CD14-positive monocyte (primary cell): ENCODE measurements at regions not wholly inside any gene's neighbourhood (a gene's known extent, or its start where the extent isn't known, plus 50 kb on each side); places are given as distances from the start of the nearest gene placed in this dataset.

Experiments
- DNase-seq, 3 donors: peaks; one replicate each; pipeline ENCODE4 v3.0.0-alpha.2; 2011 to 2022
- H2AFZ ChIP-seq: 2 replicates; pipeline ENCODE4 v1.6.0; 2012; ENCODE audit warnings: mild to moderate bottlenecking, low read depth, low read length, inconsistent platforms; ENCODE audit not compliant: insufficient read depth, poor library complexity, severe bottlenecking
- H3K27ac ChIP-seq, 2 donors: 1 replicate in 1 of 2; 2 replicates in 1 of 2; pipeline ENCODE4 v1.5.1; 2012 to 2013; ENCODE audit warnings: low read length in 2 of 2, control low read depth in 1 of 2, inconsistent platforms in 1 of 2, low read depth in 1 of 2, mild to moderate bottlenecking in 1 of 2
- H3K27me3 ChIP-seq, 2 donors: one replicate each; pipeline versions ENCODE4 v1.6.0 to v1.6.1; 2011 to 2013; ENCODE audit warnings: low read length in 2 of 2; ENCODE audit not compliant: control insufficient read depth in 2 of 2, insufficient read depth in 2 of 2
- H3K36me3 ChIP-seq, 2 donors: replicated peaks in 1 of 2; 1 replicate in 1 of 2; 2 replicates in 1 of 2; pipeline versions ENCODE4 v1.5.1 to v1.6.1; 2012 to 2013; ENCODE audit warnings: low read length in 2 of 2, control low read depth in 1 of 2, inconsistent platforms in 1 of 2, mild to moderate bottlenecking in 1 of 2; ENCODE audit not compliant: insufficient read depth in 2 of 2, control insufficient read depth in 1 of 2
- H3K4me1 ChIP-seq, 2 donors: 1 replicate in 1 of 2; 2 replicates in 1 of 2; pipeline versions ENCODE4 v1.5.1 to v1.6.1; 2012 to 2013; ENCODE audit warnings: low read length in 2 of 2, control low read depth in 1 of 2, inconsistent platforms in 1 of 2, mild to moderate bottlenecking in 1 of 2, moderate library complexity in 1 of 2; ENCODE audit not compliant: insufficient read depth in 2 of 2, control insufficient read depth in 1 of 2
- H3K4me2 ChIP-seq: replicated peaks from 2 replicates; pipeline ENCODE3; 2012; ENCODE audit warnings: low read length, moderate library complexity, mild to moderate bottlenecking; ENCODE audit not compliant: poor library complexity, severe bottlenecking; ENCODE audit errors: extremely low read depth
- H3K4me3 ChIP-seq, 3 experiments: fragments of 200-600 bp in 1 of 3; sonication (generic) in 1 of 3; replicated peaks in 1 of 3; 1 replicate in 2 of 3; 2 replicates in 1 of 3; pipeline ENCODE4 v1.5.1; 2011 to 2013; ENCODE audit warnings: low read length in 3 of 3, mild to moderate bottlenecking in 3 of 3, control low read depth in 2 of 3, low read depth in 2 of 3, inconsistent platforms in 1 of 3, moderate library complexity in 1 of 3
- H3K79me2 ChIP-seq: 2 replicates; pipeline ENCODE4 v1.6.0; 2012; ENCODE audit warnings: mild to moderate bottlenecking, control low read depth, inconsistent platforms, low read length, moderate library complexity; ENCODE audit not compliant: insufficient read depth
- H3K9ac ChIP-seq: 2 replicates; pipeline ENCODE4 v1.6.0; 2017; ENCODE audit warnings: low read length, mild to moderate bottlenecking; ENCODE audit not compliant: insufficient read depth, poor library complexity, severe bottlenecking
- H3K9me3 ChIP-seq, 2 donors: replicated peaks in 1 of 2; 1 replicate in 1 of 2; 2 replicates in 1 of 2; pipeline versions ENCODE4 v1.5.1 to v1.6.1; 2012 to 2013; ENCODE audit warnings: low read length in 2 of 2, control low read depth in 1 of 2; ENCODE audit not compliant: control insufficient read depth in 1 of 2, insufficient read depth in 1 of 2
- H4K20me1 ChIP-seq: 2 replicates; pipeline ENCODE4 v1.6.0; 2012; ENCODE audit warnings: mild to moderate bottlenecking, low read length, control low read depth, moderate library complexity; ENCODE audit not compliant: insufficient read depth
- H3K27ac Mint-ChIP-seq, 7 donors: one replicate each; pipeline ENCODE4 v1.8.0; 2020; ENCODE audit warnings: mild to moderate bottlenecking in 7 of 7, mixed read lengths in 7 of 7, moderate library complexity in 6 of 7, inconsistent platforms in 2 of 7
- H3K27me3 Mint-ChIP-seq, 3 donors: one replicate each; pipeline ENCODE4 v1.8.0; 2021 to 2022; ENCODE audit warnings: low read depth in 3 of 3, mild to moderate bottlenecking in 3 of 3, mixed read lengths in 3 of 3, moderate library complexity in 3 of 3, inconsistent platforms in 1 of 3
- H3K36me3 Mint-ChIP-seq, 2 donors: one replicate each; pipeline ENCODE4 v1.8.0; 2020; ENCODE audit warnings: mixed read lengths in 2 of 2, inconsistent platforms in 1 of 2, mild to moderate bottlenecking in 1 of 2
- H3K4me1 Mint-ChIP-seq: one replicate; pipeline ENCODE4 v1.8.0; 2020; ENCODE audit warnings: mild to moderate bottlenecking, mixed read lengths
- H3K4me3 Mint-ChIP-seq, 2 donors: one replicate each; pipeline ENCODE4 v1.8.0; 2020; ENCODE audit warnings: mild to moderate bottlenecking in 2 of 2, mixed read lengths in 2 of 2, moderate library complexity in 1 of 2
- H3K9me3 Mint-ChIP-seq, 7 donors: one replicate each; pipeline ENCODE4 v1.8.0; 2020 to 2022; ENCODE audit warnings: mixed read lengths in 7 of 7, mild to moderate bottlenecking in 6 of 7, moderate library complexity in 6 of 7, inconsistent platforms in 2 of 7
- WGBS: methylation state at CpG from one replicate; pipeline ENCODE4 v1.1.5; 2013; ENCODE audit warnings: missing lambda C conversion rate; ENCODE audit not compliant: insufficient coverage; 5-methylcytosine and 5-hydroxymethylcytosine counted together
- intact Hi-C, 2 donors: fragments of 100-400 bp; cut with micrococcal nuclease; formaldehyde crosslinking; loops; one replicate each; pipeline versions ENCODE4 v1.15.0 to v1.15.1; 2023
- TF ChIP-seq, protein P1 (sequence below): fragments of 200-600 bp; IDR thresholded peaks from one replicate; pipeline ENCODE4 v1.8.0; 2022; ENCODE audit warnings: antibody characterized with exemption, mild to moderate bottlenecking

GRCh38 chr11:70024036-70024772 is 53.9 kb upstream of the ANO1 start:
- no peak overlapping the region for H2AFZ ChIP-seq

GRCh38 chr11:70024773-70025045 is 53.4 kb upstream of the ANO1 start:
- Histone ChIP-seq H3K4me1 (no peaks in the 10 kb centered on the region), H4K20me1 (no peaks in the 10 kb centered on the region), H3K27me3 (no peaks in the 10 kb centered on the region), H3K4me3 (no peak overlapping the region), H3K79me2 (no peaks in the 10 kb centered on the region), H3K36me3 (no peaks in the 10 kb centered on the region), H3K27ac (no peak overlapping the region), H2AFZ (no peak overlapping the region), H3K9me3 (peaks cover 0 to 10% of the 10 kb centered on the region in 2 donors), H3K9ac (no peak overlapping the region), H3K4me2 (no peak overlapping the region)
- no peaks in the 10 kb centered on the region for H3K36me3 Mint-ChIP-seq
- TF ChIP-seq, protein P1, sequence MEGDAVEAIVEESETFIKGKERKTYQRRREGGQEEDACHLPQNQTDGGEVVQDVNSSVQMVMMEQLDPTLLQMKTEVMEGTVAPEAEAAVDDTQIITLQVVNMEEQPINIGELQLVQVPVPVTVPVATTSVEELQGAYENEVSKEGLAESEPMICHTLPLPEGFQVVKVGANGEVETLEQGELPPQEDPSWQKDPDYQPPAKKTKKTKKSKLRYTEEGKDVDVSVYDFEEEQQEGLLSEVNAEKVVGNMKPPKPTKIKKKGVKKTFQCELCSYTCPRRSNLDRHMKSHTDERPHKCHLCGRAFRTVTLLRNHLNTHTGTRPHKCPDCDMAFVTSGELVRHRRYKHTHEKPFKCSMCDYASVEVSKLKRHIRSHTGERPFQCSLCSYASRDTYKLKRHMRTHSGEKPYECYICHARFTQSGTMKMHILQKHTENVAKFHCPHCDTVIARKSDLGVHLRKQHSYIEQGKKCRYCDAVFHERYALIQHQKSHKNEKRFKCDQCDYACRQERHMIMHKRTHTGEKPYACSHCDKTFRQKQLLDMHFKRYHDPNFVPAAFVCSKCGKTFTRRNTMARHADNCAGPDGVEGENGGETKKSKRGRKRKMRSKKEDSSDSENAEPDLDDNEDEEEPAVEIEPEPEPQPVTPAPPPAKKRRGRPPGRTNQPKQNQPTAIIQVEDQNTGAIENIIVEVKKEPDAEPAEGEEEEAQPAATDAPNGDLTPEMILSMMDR: no peak
- 94% methylated on average over 3 of the region's 3 CpGs for WGBS
- intact Hi-C loops: no loop called here
- H3K27me3 Mint-ChIP-seq: peaks cover 0 to 4% (median 2%) of the 10 kb centered on the region in 3 donors
- no peak for DNase-seq
- no peaks in the 10 kb centered on the region for H3K4me1 Mint-ChIP-seq
- no peak overlapping the region for H3K27ac Mint-ChIP-seq
- H3K9me3 Mint-ChIP-seq: peaks cover 0 to 3% (median 0%) of the 10 kb centered on the region in 7 donors
- H3K4me3 Mint-ChIP-seq: no peak overlapping the region

More at GRCh38 chr11:70024036-70024772, 53.9 kb upstream of the ANO1 start:
- Histone ChIP-seq H3K9me3 (peaks cover 0 to 10% of the 10 kb centered on the region in 2 donors), H3K4me1 (no peaks in the 10 kb centered on the region), H3K4me2 (no peak overlapping the region), H3K4me3 (no peak overlapping the region), H3K79me2 (no peaks in the 10 kb centered on the region), H4K20me1 (no peaks in the 10 kb centered on the region), H3K9ac (no peak overlapping the region), H3K27me3 (no peaks in the 10 kb centered on the region), H3K27ac (no peak overlapping the region), H3K36me3 (no peaks in the 10 kb centered on the region)
- peaks cover 0 to 4% (median 2%) of the 10 kb centered on the region in 3 donors for H3K27me3 Mint-ChIP-seq
- TF ChIP-seq, protein P1: no peak
- no peak overlapping the region for H3K4me3 Mint-ChIP-seq
- intact Hi-C loops: no loop called here
- H3K27ac Mint-ChIP-seq: no peak overlapping the region
- 80% methylated on average over 13 of the region's 13 CpGs for WGBS
- DNase-seq: no peak
- no peaks in the 10 kb centered on the region for H3K4me1 Mint-ChIP-seq
- no peaks in the 10 kb centered on the region for H3K36me3 Mint-ChIP-seq
- peaks cover 0 to 3% (median 0%) of the 10 kb centered on the region in 7 donors for H3K9me3 Mint-ChIP-seq
